ENCODE measurements at regions not wholly inside any gene's neighbourhood (a gene's known extent, or its start where the extent isn't known, plus 50 kb on each side); places are given as distances from the start of the nearest gene placed in this dataset.
A peak's percentile ranks its signal among the peaks of the same experiment; 100 is the strongest.

- no peak overlapping the region for H3K27ac Mint-ChIP-seq
- no peaks in the 10 kb centered on the region for H3K36me3 Mint-ChIP-seq
- DNase-seq, result no peak
- ATAC-seq (replicated peaks), result no peak
- H3K9me3 Mint-ChIP-seq, result peaks cover 0 to 4% of the 10 kb centered on the region in 2 donors
- no peaks in the 10 kb centered on the region for H3K27me3 Mint-ChIP-seq
- no peak overlapping the region for H3K4me3 Mint-ChIP-seq
- H3K4me1 Mint-ChIP-seq, result no peaks in the 10 kb centered on the region
Observed at GRCh38 chr1:60423146-60423780, 349.7 kb upstream of the C1orf87 start.

GRCh38 chr1:60421965-60422364 lies 348.4 kb upstream of the C1orf87 start:
- Mint-ChIP-seq H3K4me1 (no peaks in the 10 kb centered on the region), H3K36me3 (no peaks in the 10 kb centered on the region), H3K27ac (no peak overlapping the region), H3K4me3 (no peak overlapping the region), H3K9me3 (peaks cover 0 to 4% of the 10 kb centered on the region in 2 donors), H3K27me3 (no peaks in the 10 kb centered on the region)
- DNase-seq (no peak), ATAC-seq (replicated peaks) (no peak)

- Mint-ChIP-seq H3K27me3 (no peaks in the 10 kb centered on the region), H3K4me3 (no peak overlapping the region), H3K27ac (no peak overlapping the region), H3K9me3 (peaks cover 0 to 8% of the 10 kb centered on the region in 2 donors), H3K36me3 (no peaks in the 10 kb centered on the region), H3K4me1 (no peaks in the 10 kb centered on the region)
- no peak for DNase-seq
- no peak for ATAC-seq (replicated peaks)
Observed at GRCh38 chr1:60419023-60419422, 345.5 kb upstream of the C1orf87 start.

GRCh38 chr1:60415696-60416095 lies 342.1 kb upstream of the C1orf87 start:
- Mint-ChIP-seq H3K27me3 (no peaks in the 10 kb centered on the region), H3K36me3 (no peaks in the 10 kb centered on the region), H3K9me3 (peaks cover 0 to 4% of the 10 kb centered on the region in 2 donors), H3K27ac (no peak overlapping the region), H3K4me1 (no peaks in the 10 kb centered on the region), H3K4me3 (no peak overlapping the region)
- no peak for DNase-seq
- no peak for ATAC-seq (replicated peaks)

- DNase-seq (no peak), ATAC-seq (replicated peaks) (no peak)
- Mint-ChIP-seq H3K9me3 (peaks cover 0 to 4% of the 10 kb centered on the region in 2 donors), H3K36me3 (no peaks in the 10 kb centered on the region), H3K27me3 (no peaks in the 10 kb centered on the region), H3K27ac (no peak overlapping the region), H3K4me3 (no peak overlapping the region), H3K4me1 (no peaks in the 10 kb centered on the region)
Observed at GRCh38 chr1:60413091-60413490, 339.5 kb upstream of the C1orf87 start.

GRCh38 chr1:60411591-60411990 lies 338.0 kb upstream of the C1orf87 start:
- Mint-ChIP-seq H3K9me3 (peaks cover 0 to 4% of the 10 kb centered on the region in 2 donors), H3K4me3 (no peak overlapping the region), H3K27ac (no peak overlapping the region), H3K27me3 (no peaks in the 10 kb centered on the region), H3K36me3 (no peaks in the 10 kb centered on the region), H3K4me1 (no peaks in the 10 kb centered on the region)
- DNase-seq (no peak), ATAC-seq (replicated peaks) (no peak)

- no peak for DNase-seq
- Mint-ChIP-seq H3K27ac (no peak overlapping the region), H3K9me3 (no peaks in the 10 kb centered on the region)
Observed at GRCh38 chr1:60402816-60403215, 329.2 kb upstream of the C1orf87 start.

GRCh38 chr1:60402216-60402615 lies 328.6 kb upstream of the C1orf87 start:
- H3K9me3 Mint-ChIP-seq, result no peaks in the 10 kb centered on the region
- no peak overlapping the region for H3K4me3 Mint-ChIP-seq
- DNase-seq, result no peak
- no peak for ATAC-seq (replicated peaks)
- H3K27me3 Mint-ChIP-seq, result no peaks in the 10 kb centered on the region
- no peak overlapping the region for H3K27ac Mint-ChIP-seq
- H3K36me3 Mint-ChIP-seq, result no peaks in the 10 kb centered on the region
- no peaks in the 10 kb centered on the region for H3K4me1 Mint-ChIP-seq

More at GRCh38 chr1:60402816-60403215, 329.2 kb upstream of the C1orf87 start:
- Mint-ChIP-seq H3K4me1 (no peaks in the 10 kb centered on the region), H3K27me3 (no peaks in the 10 kb centered on the region), H3K36me3 (no peaks in the 10 kb centered on the region), H3K4me3 (no peak overlapping the region)
- ATAC-seq (replicated peaks), result no peak

- DNase-seq, result no peak
- H3K27ac Mint-ChIP-seq, result no peak overlapping the region
- H3K36me3 Mint-ChIP-seq, result no peaks in the 10 kb centered on the region
- H3K4me1 Mint-ChIP-seq, result peaks cover 0 to 2% of the 10 kb centered on the region in 2 donors
- ATAC-seq (replicated peaks), result peak; percentile 64 to 68
- H3K9me3 Mint-ChIP-seq, result peaks cover 0 to 3% of the 10 kb centered on the region in 2 donors
- no peak overlapping the region for H3K4me3 Mint-ChIP-seq
- no peaks in the 10 kb centered on the region for H3K27me3 Mint-ChIP-seq
Observed at GRCh38 chr1:60394436-60394835, 320.9 kb upstream of the C1orf87 start.

- Mint-ChIP-seq H3K27ac (no peak overlapping the region), H3K9me3 (peaks cover 0 to 3% of the 10 kb centered on the region in 2 donors), H3K4me1 (peaks cover 0 to 2% of the 10 kb centered on the region in 2 donors), H3K4me3 (no peak overlapping the region), H3K36me3 (no peaks in the 10 kb centered on the region), H3K27me3 (no peaks in the 10 kb centered on the region)
- DNase-seq, result no peak
- ATAC-seq (replicated peaks), result peak; percentile 44 to 50
Observed at GRCh38 chr1:60390593-60391282, 317.2 kb upstream of the C1orf87 start.

- no peaks in the 10 kb centered on the region for H3K4me1 Mint-ChIP-seq
- DNase-seq (no peak), ATAC-seq (replicated peaks) (no peak)
- no peak overlapping the region for H3K4me3 Mint-ChIP-seq
- H3K27ac Mint-ChIP-seq, result no peak overlapping the region
- H3K27me3 Mint-ChIP-seq, result no peaks in the 10 kb centered on the region
- no peaks in the 10 kb centered on the region for H3K36me3 Mint-ChIP-seq
- peaks cover 0 to 1% of the 10 kb centered on the region in 2 donors for H3K9me3 Mint-ChIP-seq
Observed at GRCh38 chr1:60388092-60388987, 314.8 kb upstream of the C1orf87 start.

- Mint-ChIP-seq H3K27me3 (no peaks in the 10 kb centered on the region), H3K9me3 (peaks cover 0 to 1% of the 10 kb centered on the region in 2 donors), H3K4me1 (no peaks in the 10 kb centered on the region), H3K4me3 (no peak overlapping the region), H3K36me3 (no peaks in the 10 kb centered on the region), H3K27ac (no peak overlapping the region)
- DNase-seq, result no peak
- no peak for ATAC-seq (replicated peaks)
Observed at GRCh38 chr1:60387175-60387574, 313.6 kb upstream of the C1orf87 start.

GRCh38 chr1:60386249-60386648 lies 312.7 kb upstream of the C1orf87 start:
- peaks cover 0 to 1% of the 10 kb centered on the region in 2 donors for H3K9me3 Mint-ChIP-seq
- H3K27ac Mint-ChIP-seq, result no peak overlapping the region
- DNase-seq (no peak), ATAC-seq (replicated peaks) (no peak)
- no peak overlapping the region for H3K4me3 Mint-ChIP-seq
- no peaks in the 10 kb centered on the region for H3K4me1 Mint-ChIP-seq
- no peaks in the 10 kb centered on the region for H3K27me3 Mint-ChIP-seq
- no peaks in the 10 kb centered on the region for H3K36me3 Mint-ChIP-seq

- no peak overlapping the region for H3K4me3 Mint-ChIP-seq
- H3K27me3 Mint-ChIP-seq, result no peaks in the 10 kb centered on the region
- no peak overlapping the region for H3K27ac Mint-ChIP-seq
- DNase-seq (no peak), ATAC-seq (replicated peaks) (no peak)
- H3K9me3 Mint-ChIP-seq, result peaks cover 0 to 1% of the 10 kb centered on the region in 2 donors
- no peaks in the 10 kb centered on the region for H3K36me3 Mint-ChIP-seq
- no peaks in the 10 kb centered on the region for H3K4me1 Mint-ChIP-seq
Observed at GRCh38 chr1:60376196-60376595, 302.6 kb upstream of the C1orf87 start.

All from stimulated activated naive B cell treated with anti-CD40 and anti-IgM and Interleukin-4, amounts not matched to agents 10 μg/mL and 1 μg/mL and 100 μg/mL, for 72 hours (primary cell).